HPDE6-E6E7 (cell line): ENCODE measurements at regions not wholly inside any gene's neighbourhood (a gene's known extent, or its start where the extent isn't known, plus 50 kb on each side); places are given as distances from the start of the nearest gene placed in this dataset.
A peak's percentile ranks its signal among the peaks of the same experiment; 100 is the strongest.

Experiments used
- DNase-seq: peaks from one replicate; pipeline ENCODE4 v3.0.0; 2011; ENCODE audit warnings: missing footprints; ENCODE audit errors: extremely low spot score

- peak; percentile 70 for DNase-seq
These were observed 255.5 kb downstream of the UACA start for GRCh38 chr15:70507772-70508371.

- DNase-seq = no peak
These were observed 257.1 kb downstream of the UACA start for GRCh38 chr15:70505936-70506912.

DNA sequence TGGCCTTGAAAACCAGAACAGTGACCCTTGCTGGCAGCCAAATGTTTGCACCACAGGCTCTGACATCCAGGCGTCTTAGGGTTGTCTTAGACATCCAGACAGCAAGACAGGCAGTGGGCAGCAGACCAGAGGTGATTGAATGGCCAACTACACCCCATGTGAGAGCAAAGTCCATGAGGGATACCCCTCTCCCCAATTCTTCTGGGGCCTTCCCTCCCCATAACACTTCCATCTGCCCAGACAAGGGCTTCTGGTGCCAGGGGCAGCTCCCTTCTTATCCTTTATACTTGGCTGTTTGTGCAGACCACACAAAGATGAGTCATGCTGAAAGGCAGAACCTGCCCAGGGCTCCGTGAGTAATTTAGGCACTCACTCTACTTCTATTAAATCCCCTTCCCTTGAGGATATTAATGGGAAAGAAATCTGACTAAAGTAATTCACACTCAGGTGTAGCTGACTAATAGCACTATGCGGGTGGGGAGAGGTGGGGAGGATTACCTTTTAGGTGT is 257.9 kb downstream of the UACA start:
- peak; percentile 85 for DNase-seq

GRCh38 chr15:70504988-70505387 is 258.4 kb downstream of the UACA start:
- no peak for DNase-seq

DNA sequence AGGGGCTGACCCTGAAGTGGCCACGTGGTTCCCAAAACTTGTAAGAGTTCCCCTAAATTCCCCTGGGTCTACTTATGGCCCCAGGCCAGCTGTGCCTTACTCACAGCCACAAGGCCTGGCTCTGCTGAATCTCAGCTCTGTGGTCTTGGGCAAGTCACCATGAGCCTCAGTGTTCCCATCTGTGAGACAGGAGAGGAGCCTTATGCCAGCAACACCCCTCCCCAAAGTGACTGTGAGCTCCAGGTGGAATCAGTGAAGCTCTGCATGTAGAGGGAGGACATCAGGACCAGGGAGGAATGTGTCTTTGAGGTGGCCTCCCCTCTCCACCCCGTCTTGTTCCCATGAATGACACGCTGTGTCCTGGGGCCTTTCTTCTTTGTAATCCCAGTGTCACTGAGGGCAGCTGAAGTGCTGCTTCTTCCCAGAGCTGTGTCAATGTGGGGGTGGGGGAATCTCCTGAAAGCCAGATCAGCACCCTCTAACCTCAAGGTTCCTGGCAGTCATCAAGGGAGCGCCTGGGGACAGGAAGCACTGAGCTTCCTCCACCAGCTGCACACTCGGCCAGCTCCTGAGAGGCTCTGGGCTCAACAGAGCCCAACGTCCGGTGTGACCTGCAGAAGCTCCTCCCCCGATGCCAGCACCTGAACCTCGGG is 258.9 kb downstream of the UACA start:
- DNase-seq = no peak

DNA sequence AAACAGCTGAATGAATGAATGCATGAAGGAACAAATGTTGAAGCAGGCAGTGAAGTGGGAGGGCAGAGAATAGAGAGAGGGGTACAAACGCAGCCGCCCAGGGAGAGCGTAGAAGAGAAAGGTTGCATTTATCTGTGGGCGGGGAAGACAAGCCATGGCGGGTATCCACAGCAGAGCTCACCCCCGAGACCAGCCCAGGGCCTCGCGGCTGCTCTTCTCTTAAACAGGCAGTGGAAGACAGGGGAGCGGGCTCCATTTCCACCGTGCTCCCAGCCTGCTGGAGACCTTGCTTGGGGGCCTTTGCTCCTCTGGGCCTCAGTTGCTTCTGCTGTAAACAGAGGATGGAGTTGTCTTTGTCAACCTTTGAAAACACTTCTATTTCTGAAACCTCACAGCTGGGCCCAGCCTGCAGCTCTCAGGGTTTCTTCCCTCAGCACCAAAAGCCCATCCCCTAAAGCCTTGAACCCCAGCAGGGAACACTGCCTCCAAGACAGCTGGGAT is 259.5 kb downstream of the UACA start:
- no peak for DNase-seq

DNA sequence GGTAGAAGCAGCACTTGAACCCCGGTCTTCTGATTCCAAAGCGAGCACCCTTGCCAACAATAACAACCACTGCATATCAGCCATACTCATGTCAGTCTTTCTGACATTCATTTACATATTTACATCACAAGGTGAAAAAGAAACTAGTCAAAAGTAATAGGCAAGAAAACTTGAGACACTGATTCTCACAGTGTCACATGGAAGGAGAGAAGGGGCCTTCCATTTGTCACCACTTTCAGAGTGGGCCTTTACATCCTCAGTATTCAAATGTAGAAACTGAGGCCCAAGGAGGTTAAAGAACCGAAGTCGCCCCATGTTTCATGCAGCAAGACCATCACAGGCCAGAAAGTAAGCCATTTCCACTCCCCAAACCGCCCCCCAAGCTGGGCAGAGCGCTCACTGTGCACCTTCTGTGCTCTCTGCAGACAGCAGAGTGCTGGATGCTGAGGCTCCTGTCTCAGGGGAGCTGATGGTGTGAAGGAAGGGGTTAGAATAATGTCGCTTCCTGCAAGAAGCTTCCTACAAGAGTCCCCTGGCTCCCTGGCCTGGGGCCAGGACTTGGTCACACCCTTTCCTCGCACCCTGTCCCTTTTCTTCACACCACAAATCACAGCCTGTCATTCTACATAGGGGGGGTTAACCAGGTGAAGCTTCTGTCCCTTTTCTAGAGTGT is 260.1 kb downstream of the UACA start:
- DNase-seq = no peak

DNA sequence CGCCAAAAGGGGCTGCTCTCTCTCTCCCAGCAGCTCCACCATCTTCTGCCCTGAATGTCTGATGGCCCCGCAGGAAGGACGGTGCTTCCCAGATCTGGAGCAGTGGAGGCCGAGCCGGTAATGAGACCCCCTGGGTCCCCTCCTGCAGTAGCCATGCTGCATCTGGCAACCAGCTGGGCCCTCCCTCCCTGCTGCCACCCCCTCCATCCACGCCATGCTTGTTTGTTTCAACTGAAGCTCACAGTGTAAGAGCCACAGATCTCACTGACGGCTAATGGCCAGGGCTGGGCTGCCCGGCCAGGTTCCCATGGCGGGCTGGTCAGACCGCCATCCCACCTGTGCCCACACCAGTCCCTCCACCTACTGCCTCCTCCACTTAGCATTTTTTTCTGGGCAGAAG is 260.8 kb downstream of the UACA start:
- DNase-seq = no peak

- no peak for DNase-seq
These were observed 261.5 kb downstream of the UACA start for GRCh38 chr15:70501849-70502248.

GRCh38 chr15:70501121-70501727 is 262.1 kb downstream of the UACA start:
- DNase-seq = no peak

- DNase-seq = no peak
These were observed 263.6 kb downstream of the UACA start for GRCh38 chr15:70499791-70500190.

GRCh38 chr15:70498096-70498626 is 265.2 kb downstream of the UACA start:
- no peak for DNase-seq

GRCh38 chr15:70497661-70498060 is 265.7 kb downstream of the UACA start:
- no peak for DNase-seq

GRCh38 chr15:70495991-70496599 is 267.3 kb downstream of the UACA start:
- no peak for DNase-seq

GRCh38 chr15:70494852-70495571 is 268.3 kb downstream of the UACA start:
- peak; percentile 98 for DNase-seq

DNA sequence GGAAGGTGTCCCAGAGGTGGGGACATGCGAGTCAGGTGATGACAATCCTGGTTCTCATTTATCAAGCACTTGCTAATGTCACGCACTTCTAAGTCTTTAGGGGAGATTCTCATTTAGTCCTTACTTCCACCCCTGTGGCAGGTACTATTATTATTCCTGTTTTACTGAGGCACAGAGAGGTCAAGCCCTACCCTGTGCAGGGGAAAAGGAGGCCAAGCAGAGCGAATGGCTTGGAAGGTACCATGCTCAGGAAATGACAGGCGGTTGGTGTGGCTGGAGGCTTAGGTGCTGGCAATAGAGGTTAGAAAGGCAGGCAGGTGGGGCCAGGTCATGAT is 268.9 kb downstream of the UACA start:
- no peak for DNase-seq

GRCh38 chr15:70493787-70494516 is 269.4 kb downstream of the UACA start:
- no peak for DNase-seq

DNA sequence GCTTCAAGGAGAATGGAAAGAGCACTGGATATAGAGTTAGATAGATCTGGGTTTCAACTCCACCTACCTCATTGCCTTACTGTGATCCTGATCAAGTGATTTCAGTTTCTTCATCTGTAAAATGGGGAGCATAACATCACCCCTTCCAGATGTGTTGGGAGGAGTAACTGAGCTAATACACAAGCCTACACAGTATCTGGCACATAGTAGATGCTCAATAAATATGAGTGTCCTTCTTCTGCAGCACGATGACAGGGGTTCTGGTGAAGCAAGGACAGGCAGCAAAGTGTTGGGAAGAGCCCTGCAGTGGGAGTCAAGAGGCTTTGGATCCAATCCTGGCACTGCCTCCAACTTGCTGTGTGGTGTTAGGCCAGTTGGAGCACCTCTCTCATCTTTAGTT is 270.0 kb downstream of the UACA start:
- DNase-seq = no peak
